ENCODE measurements at regions not wholly inside any gene's neighbourhood (a gene's known extent, or its start where the extent isn't known, plus 50 kb on each side); places are given as distances from the start of the nearest gene placed in this dataset.

GRCh38 chr1:192461684-192462083 is 113.9 kb upstream of the RGS1 start:
- H3K4me3 ChIP-seq (ENCODE audit: control insufficient read depth in 2 of 3, extremely low read depth in 1 of 3, insufficient read depth in 2 of 3, low read depth in 1 of 3, low read length in 3 of 3), result no peak overlapping the region
- no peak overlapping the region for H3K27ac ChIP-seq (ENCODE audit: control insufficient read depth, insufficient read depth, low read length)
- no peaks in the 10 kb centered on the region for H4K20me1 ChIP-seq (ENCODE audit: control insufficient read depth, extremely low read depth, insufficient read depth, low read length)
- no peak overlapping the region for H3K9ac ChIP-seq (ENCODE audit: control insufficient read depth, extremely low read depth, insufficient read depth, low read length)
- FAIRE-seq (no peak), DNase-seq (ENCODE audit: low read depth, low spot score) (no peak)
- TF ChIP-seq, protein P1, sequence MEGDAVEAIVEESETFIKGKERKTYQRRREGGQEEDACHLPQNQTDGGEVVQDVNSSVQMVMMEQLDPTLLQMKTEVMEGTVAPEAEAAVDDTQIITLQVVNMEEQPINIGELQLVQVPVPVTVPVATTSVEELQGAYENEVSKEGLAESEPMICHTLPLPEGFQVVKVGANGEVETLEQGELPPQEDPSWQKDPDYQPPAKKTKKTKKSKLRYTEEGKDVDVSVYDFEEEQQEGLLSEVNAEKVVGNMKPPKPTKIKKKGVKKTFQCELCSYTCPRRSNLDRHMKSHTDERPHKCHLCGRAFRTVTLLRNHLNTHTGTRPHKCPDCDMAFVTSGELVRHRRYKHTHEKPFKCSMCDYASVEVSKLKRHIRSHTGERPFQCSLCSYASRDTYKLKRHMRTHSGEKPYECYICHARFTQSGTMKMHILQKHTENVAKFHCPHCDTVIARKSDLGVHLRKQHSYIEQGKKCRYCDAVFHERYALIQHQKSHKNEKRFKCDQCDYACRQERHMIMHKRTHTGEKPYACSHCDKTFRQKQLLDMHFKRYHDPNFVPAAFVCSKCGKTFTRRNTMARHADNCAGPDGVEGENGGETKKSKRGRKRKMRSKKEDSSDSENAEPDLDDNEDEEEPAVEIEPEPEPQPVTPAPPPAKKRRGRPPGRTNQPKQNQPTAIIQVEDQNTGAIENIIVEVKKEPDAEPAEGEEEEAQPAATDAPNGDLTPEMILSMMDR (optimal IDR thresholded peaks at IDR 0.05 in 1 of 3, IDR thresholded peaks at IDR 0.05 in 1 of 3, conservative IDR thresholded peaks at IDR 0.05 in 1 of 3; ENCODE audit: extremely low read depth in 1 of 3, insufficient read depth in 2 of 3, low read length in 3 of 3), result no peak
- no peak for TF ChIP-seq EZH2 (IDR thresholded peaks at IDR 0.05; ENCODE audit: low read length)
- no peaks in the 10 kb centered on the region for H3K36me3 ChIP-seq (ENCODE audit: control insufficient read depth in 2 of 2, extremely low read depth in 1 of 2, insufficient read depth in 2 of 2, low read length in 2 of 2)
- H3K27me3 ChIP-seq (ENCODE audit: control insufficient read depth, extremely low read depth, insufficient read depth, low read length), result no peaks in the 10 kb centered on the region
- dilution Hi-C loops (cut with MboI; ENCODE audit: extremely low pct_ligation_motif_present, low sequenced_read_pairs), result no loop called here
- H3K4me2 ChIP-seq (ENCODE audit: control insufficient read depth, extremely low read depth, insufficient read depth, low read depth, low read length), result no peak overlapping the region
- no peaks in the 10 kb centered on the region for H3K9me3 ChIP-seq (ENCODE audit: control insufficient read depth, low read depth, low read length)
- H3K9me1 ChIP-seq (ENCODE audit: control insufficient read depth, extremely low read depth, insufficient read depth, low read length), result no peaks in the 10 kb centered on the region
- no peaks in the 10 kb centered on the region for H3K79me2 ChIP-seq (ENCODE audit: control insufficient read depth, insufficient read depth, low read length)
- H2AFZ ChIP-seq (ENCODE audit: control insufficient read depth, low read length), result no peak overlapping the region
- no peaks in the 10 kb centered on the region for H3K4me1 ChIP-seq (ENCODE audit: control insufficient read depth, extremely low read depth, insufficient read depth, low read length)

- Histone ChIP-seq H2AFZ (ENCODE audit: control insufficient read depth, low read length) (no peak overlapping the region), H3K36me3 (ENCODE audit: control insufficient read depth in 2 of 2, extremely low read depth in 1 of 2, insufficient read depth in 2 of 2, low read length in 2 of 2) (no peaks in the 10 kb centered on the region), H3K4me3 (ENCODE audit: control insufficient read depth in 2 of 3, extremely low read depth in 1 of 3, insufficient read depth in 2 of 3, low read depth in 1 of 3, low read length in 3 of 3) (no peak overlapping the region), H3K4me1 (ENCODE audit: control insufficient read depth, extremely low read depth, insufficient read depth, low read length) (no peaks in the 10 kb centered on the region), H3K4me2 (ENCODE audit: control insufficient read depth, extremely low read depth, insufficient read depth, low read depth, low read length) (no peak overlapping the region), H3K9me1 (ENCODE audit: control insufficient read depth, extremely low read depth, insufficient read depth, low read length) (no peaks in the 10 kb centered on the region), H3K9ac (ENCODE audit: control insufficient read depth, extremely low read depth, insufficient read depth, low read length) (no peak overlapping the region), H4K20me1 (ENCODE audit: control insufficient read depth, extremely low read depth, insufficient read depth, low read length) (no peaks in the 10 kb centered on the region), H3K27me3 (ENCODE audit: control insufficient read depth, extremely low read depth, insufficient read depth, low read length) (no peaks in the 10 kb centered on the region), H3K9me3 (ENCODE audit: control insufficient read depth, low read depth, low read length) (no peaks in the 10 kb centered on the region), H3K79me2 (ENCODE audit: control insufficient read depth, insufficient read depth, low read length) (no peaks in the 10 kb centered on the region), H3K27ac (ENCODE audit: control insufficient read depth, insufficient read depth, low read length) (no peak overlapping the region)
- DNase-seq (ENCODE audit: low read depth, low spot score) (no peak), FAIRE-seq (no peak)
- dilution Hi-C loops (cut with MboI; ENCODE audit: extremely low pct_ligation_motif_present, low sequenced_read_pairs), result no loop called here
- TF ChIP-seq, protein P1 (optimal IDR thresholded peaks at IDR 0.05 in 1 of 3, IDR thresholded peaks at IDR 0.05 in 1 of 3, conservative IDR thresholded peaks at IDR 0.05 in 1 of 3; ENCODE audit: extremely low read depth in 1 of 3, insufficient read depth in 2 of 3, low read length in 3 of 3), result no peak
- TF ChIP-seq EZH2 (IDR thresholded peaks at IDR 0.05; ENCODE audit: low read length), result no peak
Measured at GRCh38 chr1:192462616-192463015, 113.0 kb upstream of the RGS1 start.

Data from keratinocyte (primary cell).